Stimulated activated CD8-positive, alpha-beta memory T cell treated with anti-CD3 and anti-CD28 coated beads, Interleukin-4, amount 100 ng/mL, for 4 hours (primary cell): ENCODE measurements at regions not wholly inside any gene's neighbourhood (a gene's known extent, or its start where the extent isn't known, plus 50 kb on each side); places are given as distances from the start of the nearest gene placed in this dataset.
"Not testable (repeated sequence)": the region's sequence is repeated elsewhere in the genome, so short reads cannot be mapped to it uniquely, and the experiment has no call there.

Source experiments
- DNase-seq, 2 donors: peaks; one replicate each; pipeline ENCODE4 v3.0.0-alpha.2; 2020; ENCODE audit warnings: low read depth in 2 of 2, low spot score in 1 of 2

- no peak for DNase-seq
These were observed 379.1 kb upstream of the PROK2 start for GRCh38 chr3:72163809-72164634.

DNA sequence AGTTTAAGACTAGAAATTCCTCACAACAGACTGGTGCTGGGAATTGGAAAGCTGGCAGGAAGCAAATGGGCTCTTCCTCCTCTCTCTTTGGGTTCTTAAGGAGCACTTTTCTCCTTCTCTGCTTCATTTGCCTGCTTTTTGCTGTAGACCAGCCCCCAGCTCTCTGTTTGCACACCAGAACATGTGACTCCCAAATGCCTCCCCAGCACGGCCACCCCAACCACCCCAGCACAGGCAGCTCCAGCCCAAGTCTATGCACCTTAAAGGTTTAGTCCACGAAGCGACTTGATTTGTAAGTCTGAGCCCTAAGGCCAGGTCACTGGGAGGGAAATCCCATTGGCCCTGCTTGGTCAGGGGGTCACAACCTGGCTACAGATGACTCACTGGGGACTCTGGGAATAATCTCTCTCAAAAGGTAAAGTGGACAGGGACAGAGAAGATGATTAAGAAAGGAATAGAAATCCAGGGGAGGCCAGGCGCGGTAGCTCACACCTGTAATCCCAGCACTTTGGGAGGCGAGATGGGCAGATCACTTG lies 377.8 kb upstream of the PROK2 start:
- DNase-seq: no peak

DNA sequence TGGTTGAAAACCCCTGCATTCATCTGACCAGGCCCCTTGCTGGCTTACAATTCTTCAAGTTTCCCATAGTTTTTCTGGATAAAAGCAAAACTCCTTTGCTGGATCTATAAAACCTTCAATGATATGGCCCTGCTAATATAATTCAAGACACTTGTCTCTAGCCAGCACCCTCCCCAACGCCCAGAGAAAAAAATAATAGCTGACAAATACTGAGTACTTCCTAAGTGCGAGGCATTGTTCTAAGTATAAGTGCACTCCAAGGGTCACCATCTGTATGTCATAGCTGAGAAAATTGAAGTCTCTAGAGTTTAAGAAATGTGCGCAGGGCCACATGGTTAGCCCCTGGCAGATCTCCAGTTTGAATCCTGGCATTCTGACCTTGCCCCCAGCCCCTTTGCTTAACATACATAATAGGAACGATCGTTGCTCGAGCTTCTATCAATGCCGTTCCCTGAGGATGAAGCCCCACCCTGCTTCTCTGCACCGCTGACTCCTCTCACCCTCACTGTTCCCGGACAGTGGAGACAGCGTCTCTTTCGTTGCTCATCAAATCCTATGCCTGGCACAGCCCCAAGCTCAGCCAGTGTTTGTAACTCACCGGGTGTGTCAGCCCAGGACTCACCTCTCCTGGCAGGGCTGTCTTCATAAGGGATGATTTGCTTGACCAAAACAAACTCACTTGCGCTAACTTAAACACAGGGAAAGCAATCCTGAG lies 377.1 kb upstream of the PROK2 start:
- DNase-seq: no peak

DNA sequence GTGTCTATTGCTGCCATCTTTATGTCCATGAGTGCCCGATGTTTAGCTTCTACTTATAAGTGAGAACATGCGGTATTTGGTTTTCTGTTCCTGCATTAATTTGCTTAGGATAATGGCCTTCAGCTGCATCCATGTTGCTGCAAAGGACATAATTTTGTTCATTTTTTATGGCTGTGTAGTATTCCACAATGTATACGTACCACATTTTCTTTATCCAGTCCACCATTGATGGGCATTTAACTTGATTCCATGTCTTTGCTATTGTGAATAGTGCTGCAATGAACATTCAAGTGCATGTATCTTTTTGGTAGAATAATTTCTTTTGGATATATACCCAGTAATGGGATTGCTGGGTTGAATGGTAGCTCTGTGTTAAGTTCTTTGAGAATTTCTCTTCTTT lies 376.3 kb upstream of the PROK2 start:
- DNase-seq: not testable (repeated sequence)

DNA sequence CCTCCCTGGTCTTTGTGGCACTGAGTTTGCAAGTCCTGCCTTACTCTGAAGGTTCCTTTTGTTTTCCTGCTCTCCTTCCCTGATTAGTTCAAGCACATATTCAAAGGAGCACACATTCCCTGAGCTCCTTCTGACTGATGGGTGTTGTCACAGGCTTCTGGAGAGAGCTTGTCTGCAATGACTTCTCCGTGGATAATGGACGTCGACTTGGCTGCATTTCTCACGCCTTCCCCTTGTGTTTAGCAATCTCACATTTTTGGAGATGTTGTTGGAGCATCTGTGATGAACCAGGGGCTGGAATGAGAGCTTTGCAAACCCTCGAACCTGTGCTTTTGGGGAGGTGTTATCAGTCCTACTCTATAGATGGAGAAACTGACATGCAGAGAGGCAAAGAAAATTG lies 375.4 kb upstream of the PROK2 start:
- no peak for DNase-seq

DNA sequence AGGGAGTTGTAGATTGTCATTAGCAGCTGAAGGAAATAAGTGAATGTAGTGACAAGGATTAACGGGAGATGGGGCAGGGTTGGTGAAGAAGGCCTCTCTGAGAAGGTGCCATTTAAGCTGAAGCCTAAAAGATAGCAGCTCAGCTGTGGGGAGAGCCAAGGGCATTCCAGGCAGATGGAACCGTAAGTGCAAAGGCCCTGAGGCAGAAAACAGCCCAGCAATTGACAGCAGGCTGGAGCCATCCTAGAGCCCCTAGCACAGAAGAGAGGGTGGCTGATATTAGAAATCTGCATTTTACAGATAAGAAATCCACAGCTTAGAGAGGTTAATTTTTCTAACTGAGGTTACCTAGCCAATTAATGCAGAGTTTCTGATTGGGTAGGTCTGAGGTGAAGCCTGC lies 374.5 kb upstream of the PROK2 start:
- DNase-seq: no peak

DNA sequence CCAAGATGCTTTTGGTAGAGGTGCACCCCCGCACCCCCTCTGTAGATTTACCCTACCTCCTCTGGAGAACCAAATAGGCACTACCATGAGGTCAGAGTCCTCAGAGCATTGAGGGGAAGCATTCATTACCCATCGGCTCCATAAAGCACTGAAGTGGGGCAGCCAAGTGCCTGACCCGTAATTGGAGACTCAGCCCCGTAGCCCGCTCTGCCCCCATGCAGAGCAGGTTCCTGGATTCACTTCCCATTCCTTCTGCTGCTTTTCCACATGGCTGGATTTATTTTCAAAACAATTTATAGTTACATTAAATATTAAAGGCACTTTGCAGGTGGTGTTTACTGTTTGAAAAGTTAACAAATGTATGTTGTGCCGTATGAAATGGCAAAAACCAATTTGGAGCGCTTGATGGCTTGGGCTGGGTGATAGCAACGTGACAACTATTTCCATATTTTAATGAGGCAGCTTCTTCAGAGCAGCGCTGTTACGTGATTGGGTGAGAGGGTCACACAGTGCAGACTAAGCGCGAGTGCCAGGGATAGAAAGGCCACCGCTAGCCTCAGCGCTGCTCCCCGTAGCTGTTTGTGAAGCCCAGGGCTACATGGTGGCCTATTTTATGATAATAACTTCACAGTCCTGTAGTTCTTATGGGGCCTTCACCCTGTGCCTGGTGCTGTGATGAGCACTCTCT lies 373.8 kb upstream of the PROK2 start:
- DNase-seq: no peak

DNA sequence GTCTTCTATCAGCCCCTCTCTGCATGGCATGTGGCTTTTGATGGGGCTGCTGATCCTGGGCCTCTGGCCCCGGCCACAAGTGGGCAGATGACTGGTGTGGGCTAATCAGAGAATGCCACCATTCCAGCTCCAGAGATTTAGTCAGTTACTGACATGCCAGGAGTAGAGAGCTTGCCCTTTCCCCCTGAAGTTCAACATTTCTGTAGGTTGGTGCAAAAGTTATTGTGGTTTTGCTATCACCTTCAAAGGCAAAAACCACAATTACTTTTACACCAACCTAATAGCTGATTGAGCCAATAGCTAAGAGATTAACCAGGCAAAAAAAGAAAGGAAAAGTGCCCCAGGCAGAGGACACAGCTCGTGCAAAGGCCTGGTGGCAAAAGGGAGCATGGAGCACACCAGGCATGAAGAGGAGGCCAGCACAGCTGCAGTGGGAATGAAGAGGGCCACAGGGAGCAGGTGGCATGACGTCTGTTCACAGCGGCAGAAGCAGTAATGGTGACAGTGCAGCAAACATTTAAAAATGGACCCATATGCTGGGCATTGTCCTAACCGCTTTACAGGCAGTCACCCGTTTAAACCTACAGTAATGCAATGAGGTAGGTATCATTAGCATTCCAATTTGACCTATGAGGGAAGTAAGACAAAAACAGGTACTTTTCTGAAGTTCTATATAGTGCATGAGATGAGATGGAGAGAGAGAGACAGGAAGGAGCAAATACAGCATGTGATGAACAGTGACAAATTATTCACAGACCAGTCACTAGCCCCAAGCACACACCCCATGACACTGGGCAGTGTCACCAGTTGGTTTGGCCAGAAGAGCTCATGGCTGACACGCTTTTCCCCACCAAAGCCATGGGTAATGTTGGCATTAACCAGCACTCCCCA lies 373.0 kb upstream of the PROK2 start:
- no peak for DNase-seq

DNA sequence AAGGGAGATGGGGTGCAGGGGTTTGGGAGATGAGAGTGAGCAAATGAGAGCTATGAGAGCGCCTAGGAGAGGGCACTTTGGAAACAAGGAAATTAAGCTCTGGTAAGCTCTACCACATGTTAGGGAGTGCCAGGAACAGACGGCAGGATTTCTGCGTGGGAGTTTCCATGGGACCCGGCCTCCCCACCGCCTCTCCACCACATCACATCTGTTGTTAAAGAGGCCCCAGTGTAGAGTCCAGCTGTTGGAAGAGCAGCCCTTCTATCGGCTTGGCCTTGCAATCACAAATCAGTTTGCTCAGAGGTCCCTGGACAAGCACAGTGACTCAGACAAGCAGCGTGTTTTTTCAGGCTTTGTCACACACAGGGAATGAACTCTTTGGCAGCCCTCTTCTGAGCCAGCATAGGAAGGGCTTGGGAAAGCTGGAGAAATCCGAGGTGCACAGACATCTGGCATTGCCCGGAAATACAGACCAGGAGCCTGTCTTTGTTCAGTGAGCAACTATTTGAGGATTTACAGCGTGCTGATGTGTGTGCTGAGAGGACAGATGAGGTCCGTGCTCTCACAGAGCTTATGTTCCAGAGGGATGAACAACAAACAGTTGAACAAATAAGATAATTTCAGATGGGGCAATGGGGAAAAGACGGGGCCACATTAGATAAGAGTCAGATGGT lies 370.6 kb upstream of the PROK2 start:
- no peak for DNase-seq

DNA sequence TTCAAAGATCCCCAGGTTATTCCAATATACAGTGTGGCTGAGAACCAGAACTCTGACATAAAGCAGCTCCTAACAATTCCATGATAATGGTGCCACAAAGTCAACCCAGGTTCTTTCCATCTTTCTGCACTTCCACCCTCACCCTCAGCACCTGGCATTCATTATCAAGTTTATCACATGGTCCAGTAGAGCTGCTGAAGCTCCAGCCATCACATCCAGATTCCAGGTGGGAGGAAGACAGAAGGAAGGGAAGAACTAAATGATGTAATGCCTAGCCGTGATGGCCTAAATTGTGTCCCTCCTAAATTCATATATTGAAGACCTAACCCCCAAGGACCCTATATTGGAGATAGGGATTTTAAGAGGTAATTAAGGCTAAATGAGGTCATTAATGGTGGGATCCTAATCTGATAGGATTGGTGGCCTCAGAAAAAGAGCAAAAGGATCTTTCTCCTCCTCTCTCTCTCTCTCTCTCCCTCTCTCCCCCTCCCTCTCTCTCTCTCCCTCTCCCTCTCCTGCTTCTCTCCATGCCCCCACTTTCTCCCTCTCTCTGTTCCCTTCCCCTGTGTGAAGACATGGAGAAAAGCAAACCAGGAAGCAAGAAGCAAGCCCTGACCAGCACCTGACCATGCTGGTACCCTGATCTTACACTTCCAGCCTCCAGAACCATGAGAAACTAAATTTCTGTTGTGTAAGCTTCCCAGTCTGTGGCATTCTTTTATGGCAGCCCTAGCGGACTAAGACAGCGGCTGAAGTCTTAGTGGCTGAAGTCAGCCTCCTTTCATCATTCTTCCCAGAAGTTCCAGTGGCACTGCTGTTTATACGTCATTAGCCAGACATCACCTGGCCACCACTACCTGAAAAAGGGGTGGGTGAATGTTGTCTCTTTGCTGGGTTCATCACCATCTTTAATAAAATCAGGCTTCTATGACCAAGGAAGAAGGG lies 369.7 kb upstream of the PROK2 start:
- no peak for DNase-seq

DNA sequence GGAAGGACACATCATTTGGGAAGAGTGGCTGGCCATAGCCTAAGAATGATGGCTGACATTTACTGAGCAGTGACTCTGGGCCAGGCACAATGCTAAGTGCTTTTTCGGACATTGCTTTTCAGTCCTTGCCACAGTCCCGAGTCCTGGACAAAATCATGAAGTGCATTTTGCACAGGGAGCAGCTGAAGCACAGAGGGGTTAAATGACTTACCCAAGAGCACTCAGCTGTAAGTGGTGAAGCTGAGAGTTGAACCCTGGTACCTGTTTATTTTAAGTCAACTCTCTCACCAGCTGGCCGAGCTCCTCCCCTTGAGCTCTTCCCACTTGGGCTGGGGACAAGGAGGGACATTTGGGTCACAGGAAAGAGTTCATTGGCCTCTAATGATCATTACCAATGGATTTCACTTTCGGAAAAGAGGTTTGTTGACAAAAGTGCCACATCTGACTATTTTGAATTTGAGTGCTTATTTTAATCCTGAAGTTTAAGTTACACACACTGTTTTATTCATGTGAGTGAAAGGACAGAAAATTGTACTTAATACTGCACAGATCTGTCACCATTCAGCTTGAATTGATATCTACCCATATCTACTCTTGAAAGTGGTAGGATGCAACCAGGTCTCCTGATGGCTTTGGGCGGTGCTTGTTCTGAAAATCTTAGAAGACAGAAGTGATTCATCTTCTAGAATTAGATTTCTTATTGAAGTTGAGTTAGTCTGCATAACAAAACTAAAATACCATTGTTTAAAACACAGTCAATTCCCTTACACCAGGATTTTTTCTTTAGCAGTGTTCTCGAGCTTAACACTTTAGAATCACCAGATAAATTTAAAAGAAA lies 368.7 kb upstream of the PROK2 start:
- DNase-seq: no peak

DNA sequence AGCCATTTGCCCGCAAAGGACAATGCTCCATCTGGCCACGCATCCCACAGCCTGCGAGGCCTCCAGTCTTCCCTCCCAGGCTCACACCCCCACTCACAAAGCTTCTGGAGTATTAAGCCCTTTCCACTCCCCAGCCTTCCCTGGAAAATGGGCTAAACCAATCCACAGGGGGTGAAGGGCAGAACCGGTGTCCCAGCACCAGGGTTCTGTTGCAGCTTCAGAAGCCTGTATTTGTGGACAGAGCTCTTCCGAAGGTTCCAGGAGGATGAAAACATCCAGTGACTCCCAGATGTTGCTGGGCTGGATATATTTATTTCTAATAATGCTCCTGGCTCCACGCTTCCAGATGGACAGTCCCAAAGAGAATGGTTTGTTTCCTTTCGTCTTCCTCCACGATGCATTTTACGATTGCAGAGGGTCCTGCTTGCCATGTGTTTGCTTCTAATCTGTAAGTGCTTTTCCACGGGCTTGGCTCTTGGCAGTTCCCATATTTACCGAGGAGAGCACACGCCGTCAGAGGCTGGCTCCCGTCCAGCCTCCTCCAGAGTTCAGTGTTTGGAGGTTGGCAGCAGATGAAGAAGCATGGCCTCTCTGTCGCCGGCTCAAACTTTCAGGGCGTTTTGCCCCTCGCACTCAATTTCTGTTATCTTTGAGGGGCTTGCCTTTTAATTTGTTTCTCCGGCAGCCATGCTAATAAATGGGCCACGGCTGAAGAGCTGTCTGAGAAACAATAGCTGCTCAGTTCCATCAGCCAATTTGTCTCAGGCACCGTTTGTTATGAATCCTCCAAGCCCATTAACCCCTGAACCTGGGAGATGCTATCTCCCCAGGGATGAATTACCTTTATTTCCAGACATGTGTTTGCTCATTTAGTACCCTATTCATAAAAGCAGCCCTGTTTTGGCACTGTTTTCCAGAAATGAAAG lies 367.9 kb upstream of the PROK2 start:
- DNase-seq: no peak

DNA sequence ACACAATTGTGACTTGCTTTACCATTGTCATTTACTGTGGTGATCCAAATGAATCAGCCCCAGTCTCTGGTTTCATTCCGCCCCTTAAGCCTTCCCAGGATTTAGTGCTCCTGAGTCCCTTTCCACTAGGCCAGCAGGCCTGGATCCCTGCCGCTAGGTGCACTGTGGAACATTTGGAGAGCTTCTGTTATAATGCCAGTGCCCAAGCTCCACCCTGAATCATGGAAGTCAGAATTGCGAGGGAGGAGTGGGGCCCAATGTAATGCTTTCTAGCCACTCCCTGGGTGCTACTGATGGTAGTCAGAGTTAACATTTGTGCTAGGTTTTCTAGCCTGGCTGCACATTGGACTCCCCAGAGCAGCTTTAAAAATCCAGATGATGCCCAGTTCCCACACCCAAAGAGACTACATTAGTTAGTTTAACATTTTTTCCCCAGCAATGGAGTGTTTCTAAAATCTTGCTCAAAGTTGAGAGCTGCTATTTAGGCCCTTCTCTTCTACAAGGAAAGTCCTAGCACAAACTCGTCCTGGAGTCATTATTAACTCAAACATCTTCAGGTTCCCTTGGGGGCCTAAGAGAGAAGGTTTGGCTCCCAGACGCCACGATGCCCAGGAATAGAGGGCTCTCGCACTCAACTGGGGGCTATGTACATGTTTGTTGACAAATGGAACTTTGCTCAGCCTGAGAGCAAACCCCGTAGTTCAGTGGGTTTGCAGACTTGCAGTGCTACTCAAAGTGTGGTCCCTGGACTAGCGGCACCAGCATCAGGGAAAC lies 366.7 kb upstream of the PROK2 start:
- no peak for DNase-seq

- DNase-seq: no peak
These were observed 365.9 kb upstream of the PROK2 start for GRCh38 chr3:72150634-72151412.

GRCh38 chr3:72149645-72150300 lies 364.8 kb upstream of the PROK2 start:
- no peak for DNase-seq
